Activated naive CD4-positive, alpha-beta T cell treated with anti-CD3 and anti-CD28 coated beads, Interleukin-2, amount 50 U/mL, for 24 hours (primary cell): ENCODE measurements at regions not wholly inside any gene's neighbourhood (a gene's known extent, or its start where the extent isn't known, plus 50 kb on each side); places are given as distances from the start of the nearest gene placed in this dataset.
"Not testable (repeated sequence)": the region's sequence is repeated elsewhere in the genome, so short reads cannot be mapped to it uniquely, and the experiment has no call there.

ENCODE experiments used
- H3K27ac Mint-ChIP-seq: one replicate; pipeline ENCODE4 v1.8.0; 2021; ENCODE audit warnings: mild to moderate bottlenecking, mixed read lengths
- H3K27me3 Mint-ChIP-seq: one replicate; pipeline ENCODE4 v1.8.0; 2021; ENCODE audit warnings: mixed read lengths
- H3K36me3 Mint-ChIP-seq: one replicate; pipeline ENCODE4 v1.8.0; 2021; ENCODE audit warnings: mixed read lengths
- H3K4me1 Mint-ChIP-seq: one replicate; pipeline ENCODE4 v1.8.0; 2021; ENCODE audit warnings: mixed read lengths
- H3K4me3 Mint-ChIP-seq: one replicate; pipeline ENCODE4 v1.8.0; 2021; ENCODE audit warnings: mild to moderate bottlenecking, mixed read lengths
- H3K9me3 Mint-ChIP-seq: one replicate; pipeline ENCODE4 v1.8.0; 2021; ENCODE audit warnings: mixed read lengths

DNA sequence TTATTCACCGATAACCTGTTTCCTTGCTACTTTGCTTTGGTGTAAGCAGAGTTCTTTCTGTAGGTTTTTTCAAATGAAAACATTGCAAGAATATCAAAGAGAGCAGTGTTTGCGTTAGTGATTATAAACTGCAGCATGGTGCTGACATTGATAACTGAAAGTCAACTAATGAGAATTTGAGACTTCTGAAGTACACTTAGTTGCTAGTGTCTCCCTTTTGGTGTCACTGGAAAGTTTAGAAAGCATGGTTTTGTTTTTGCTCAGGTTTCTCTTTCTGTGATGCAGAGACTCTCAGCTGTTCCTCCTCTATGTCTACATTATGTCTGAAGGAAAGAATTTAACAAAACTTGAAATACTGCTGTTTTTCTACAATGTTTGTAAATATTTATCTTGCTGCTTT is 80.2 kb upstream of the ZNF169 start:
- H3K9me3 Mint-ChIP-seq = no peaks in the 10 kb centered on the region
- H3K36me3 Mint-ChIP-seq = peaks cover 13% of the 10 kb centered on the region
- no peaks in the 10 kb centered on the region for H3K27me3 Mint-ChIP-seq
- no peak overlapping the region for H3K4me3 Mint-ChIP-seq
- peaks cover 79% of the 10 kb centered on the region for H3K4me1 Mint-ChIP-seq
- peak overlapping the region; percentile 10 for H3K27ac Mint-ChIP-seq

DNA sequence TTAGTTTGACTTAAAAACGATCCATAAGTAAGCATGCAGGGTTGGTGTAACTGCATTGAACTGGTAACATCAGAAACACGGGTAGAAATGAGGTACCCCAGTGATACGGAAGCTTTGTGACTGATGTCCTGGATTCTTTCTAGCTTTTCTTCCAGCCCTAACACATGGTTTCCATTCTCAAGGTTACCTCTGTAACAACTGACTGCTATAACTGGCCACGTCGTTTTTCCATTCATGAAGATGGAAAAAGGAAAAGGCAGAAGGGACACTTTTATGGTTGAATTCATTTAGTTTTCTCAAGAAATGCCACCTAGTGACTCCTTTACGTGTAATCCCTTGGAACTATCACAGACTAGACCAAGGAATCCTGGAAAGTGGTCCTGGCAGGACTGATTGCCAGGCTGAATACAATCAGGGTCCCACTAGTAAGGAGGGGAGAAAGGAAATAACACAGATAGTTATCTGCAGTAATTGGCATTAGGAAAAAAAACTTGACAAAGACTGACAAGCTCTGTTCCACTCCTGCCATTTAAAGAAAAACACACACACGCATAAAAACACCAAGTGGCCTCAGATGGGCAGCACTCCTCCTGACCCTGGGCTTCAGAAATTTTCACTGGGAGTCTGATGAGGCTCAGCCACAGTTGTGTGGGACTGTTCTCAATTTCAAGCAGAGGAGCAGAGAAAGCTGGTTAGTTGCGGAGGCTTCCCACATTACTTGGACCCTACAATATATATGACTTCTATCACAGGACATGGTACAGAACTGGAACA is 77.5 kb upstream of the ZNF169 start:
- Mint-ChIP-seq H3K27ac (peak overlapping the region; percentile 81), H3K4me3 (no peak overlapping the region), H3K4me1 (peaks cover 54% of the 10 kb centered on the region), H3K36me3 (peaks cover 10% of the 10 kb centered on the region), H3K9me3 (no peaks in the 10 kb centered on the region), H3K27me3 (no peaks in the 10 kb centered on the region)

DNA sequence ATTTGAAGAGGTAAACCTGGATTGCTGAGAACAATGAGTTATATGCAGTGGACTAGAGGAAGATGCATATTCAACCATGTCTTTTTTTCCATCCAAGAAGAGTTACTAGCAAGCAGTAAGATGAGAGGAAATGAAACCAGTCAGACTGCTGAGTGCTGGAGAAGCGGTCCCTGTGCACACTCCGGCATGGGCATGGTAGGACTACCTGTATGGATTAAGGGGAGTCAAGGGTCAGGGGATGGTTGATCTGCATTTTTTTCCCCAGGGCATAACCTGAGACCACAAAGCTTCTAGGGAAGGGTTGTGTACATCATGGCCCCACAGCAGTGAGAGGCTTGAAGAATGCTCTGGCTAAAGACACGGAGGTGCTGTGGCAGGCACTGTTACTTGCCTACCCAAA is 76.6 kb upstream of the ZNF169 start:
- no peaks in the 10 kb centered on the region for H3K27me3 Mint-ChIP-seq
- no peak overlapping the region for H3K4me3 Mint-ChIP-seq
- H3K4me1 Mint-ChIP-seq = peaks cover 49% of the 10 kb centered on the region
- H3K9me3 Mint-ChIP-seq = no peaks in the 10 kb centered on the region
- H3K36me3 Mint-ChIP-seq = peaks cover 10% of the 10 kb centered on the region
- H3K27ac Mint-ChIP-seq = peak overlapping the region; percentile 41

DNA sequence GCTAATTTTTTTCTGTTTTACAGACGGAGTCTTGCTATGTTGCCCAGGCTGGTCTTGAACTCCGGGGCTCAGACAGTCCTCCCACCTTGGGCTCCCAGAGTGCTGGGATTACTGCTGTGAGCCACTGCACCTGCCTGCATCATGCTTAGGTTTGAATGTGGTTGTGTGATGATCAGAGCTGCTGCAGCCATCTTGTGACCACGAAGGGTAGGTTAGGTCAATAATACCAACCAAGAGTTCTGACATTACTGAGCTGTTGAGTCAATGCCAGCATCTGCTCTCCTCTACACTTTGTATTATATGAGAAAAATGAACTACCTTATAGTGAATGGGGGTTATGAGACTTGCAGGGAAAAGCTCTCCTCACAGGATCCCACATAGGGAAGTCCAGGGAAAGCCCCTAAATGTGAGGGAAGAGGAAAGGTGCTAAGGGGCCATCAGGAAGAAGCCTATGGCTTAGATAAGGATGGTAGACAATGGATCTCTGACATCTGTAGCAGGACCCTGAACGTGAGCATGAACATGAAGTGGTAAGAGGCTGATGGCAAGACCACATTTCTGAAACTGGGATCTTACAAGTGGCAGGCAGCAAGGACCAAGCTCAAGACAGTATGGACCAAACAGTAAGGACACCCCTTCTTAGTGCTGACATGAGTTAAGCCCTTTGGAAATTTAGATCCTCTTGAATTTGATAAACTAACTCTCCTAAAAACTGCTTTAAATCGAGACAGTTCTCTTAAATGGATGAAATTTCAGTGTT is 75.7 kb upstream of the ZNF169 start:
- peaks cover 17% of the 10 kb centered on the region for H3K36me3 Mint-ChIP-seq
- H3K27me3 Mint-ChIP-seq = no peaks in the 10 kb centered on the region
- peaks cover 3% of the 10 kb centered on the region for H3K9me3 Mint-ChIP-seq
- H3K4me1 Mint-ChIP-seq = peaks cover 45% of the 10 kb centered on the region
- H3K4me3 Mint-ChIP-seq = no peak overlapping the region
- H3K27ac Mint-ChIP-seq = peak overlapping the region; percentile 23

DNA sequence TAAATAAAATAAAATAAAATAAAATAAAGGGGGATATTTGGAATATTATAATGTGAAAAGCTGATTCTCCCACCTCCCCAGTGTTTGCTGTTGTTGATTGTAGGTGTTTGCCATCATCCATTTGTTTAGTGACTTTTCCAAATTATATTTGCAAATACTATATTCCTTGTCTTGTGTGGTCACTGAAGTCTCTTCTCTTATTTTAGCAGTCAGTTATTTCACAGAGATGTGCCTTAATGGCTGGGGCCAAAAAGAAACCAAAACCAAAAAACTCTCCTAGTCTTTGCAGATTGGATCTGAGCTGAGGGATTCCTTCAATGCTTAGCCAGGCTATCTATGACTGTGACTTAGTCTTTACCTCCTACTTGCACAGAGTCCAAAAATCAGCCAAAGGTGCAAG is 70.9 kb upstream of the ZNF169 start:
- Mint-ChIP-seq H3K4me1 (peaks cover 11% of the 10 kb centered on the region), H3K9me3 (peaks cover 15% of the 10 kb centered on the region), H3K4me3 (no peak overlapping the region), H3K36me3 (peaks cover 27% of the 10 kb centered on the region), H3K27ac (no peak overlapping the region), H3K27me3 (no peaks in the 10 kb centered on the region)

DNA sequence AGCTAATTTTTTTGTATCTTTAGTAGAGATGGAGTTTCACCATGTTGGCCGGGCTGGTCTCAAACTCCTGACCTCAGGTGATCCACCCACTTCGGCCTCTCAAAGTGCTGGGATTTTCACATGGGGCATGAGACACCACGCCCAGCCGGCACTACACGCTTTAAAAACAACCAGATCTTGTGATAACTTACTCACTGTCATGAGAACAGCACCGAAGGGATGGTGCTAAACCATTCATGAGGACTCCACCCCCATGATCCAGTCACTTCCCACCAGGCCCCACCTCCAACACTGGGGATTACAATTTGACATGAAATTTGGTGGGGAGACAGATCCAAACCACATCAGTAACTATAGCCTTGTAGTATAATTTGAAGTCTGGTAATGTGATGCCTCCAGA is 67.4 kb upstream of the ZNF169 start:
- not testable (repeated sequence) for H3K27ac Mint-ChIP-seq, H3K27me3 Mint-ChIP-seq, H3K4me1 Mint-ChIP-seq, H3K4me3 Mint-ChIP-seq
- Mint-ChIP-seq H3K9me3 (peaks cover 23% of the 10 kb centered on the region), H3K36me3 (peaks cover 48% of the 10 kb centered on the region)

DNA sequence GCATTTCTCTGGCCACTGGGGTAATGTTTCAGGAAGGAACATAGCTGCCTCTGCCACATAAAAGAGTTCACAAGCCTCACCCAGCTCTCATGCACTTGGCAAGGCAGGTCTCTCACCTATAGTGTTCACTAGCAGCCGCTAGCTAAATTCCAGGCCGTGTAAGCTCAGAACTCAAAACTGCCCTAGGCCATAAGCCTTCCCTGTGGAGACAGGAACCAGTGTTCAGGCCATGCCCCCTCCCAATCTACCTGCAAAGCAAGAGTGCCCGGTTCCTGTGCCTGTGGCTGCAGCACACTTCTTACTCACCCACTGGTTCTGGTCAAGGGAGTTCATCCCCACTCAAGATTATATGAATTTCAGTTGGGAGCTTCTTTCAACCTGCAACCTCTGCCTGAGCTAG is 60.7 kb upstream of the ZNF169 start:
- no peak overlapping the region for H3K4me3 Mint-ChIP-seq
- no peak overlapping the region for H3K27ac Mint-ChIP-seq
- H3K27me3 Mint-ChIP-seq = no peaks in the 10 kb centered on the region
- H3K4me1 Mint-ChIP-seq = no peaks in the 10 kb centered on the region
- H3K9me3 Mint-ChIP-seq = peaks cover 8% of the 10 kb centered on the region
- H3K36me3 Mint-ChIP-seq = peaks cover 36% of the 10 kb centered on the region

DNA sequence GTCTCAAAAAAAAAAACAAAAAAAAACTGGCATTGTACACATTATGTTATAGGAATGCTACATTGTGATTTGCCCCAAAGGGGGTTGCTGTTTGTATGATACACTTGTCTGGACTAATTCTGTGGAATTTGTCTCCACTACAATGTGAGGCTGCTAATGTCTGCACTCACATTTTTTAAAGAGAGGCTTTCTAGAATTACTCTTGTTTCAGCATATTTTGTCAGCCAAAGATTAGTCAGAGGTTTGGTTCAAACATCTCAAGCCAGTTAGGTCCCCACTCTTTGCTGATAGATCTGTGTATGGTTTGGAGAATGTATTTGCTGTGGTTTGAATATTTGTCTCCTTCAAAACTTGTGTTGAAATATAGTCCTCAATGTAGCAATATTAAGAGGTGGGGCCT is 59.3 kb upstream of the ZNF169 start:
- peaks cover 12% of the 10 kb centered on the region for H3K9me3 Mint-ChIP-seq
- H3K36me3 Mint-ChIP-seq = peaks cover 29% of the 10 kb centered on the region
- no peak overlapping the region for H3K4me3 Mint-ChIP-seq
- no peaks in the 10 kb centered on the region for H3K4me1 Mint-ChIP-seq
- H3K27me3 Mint-ChIP-seq = no peaks in the 10 kb centered on the region
- no peak overlapping the region for H3K27ac Mint-ChIP-seq

DNA sequence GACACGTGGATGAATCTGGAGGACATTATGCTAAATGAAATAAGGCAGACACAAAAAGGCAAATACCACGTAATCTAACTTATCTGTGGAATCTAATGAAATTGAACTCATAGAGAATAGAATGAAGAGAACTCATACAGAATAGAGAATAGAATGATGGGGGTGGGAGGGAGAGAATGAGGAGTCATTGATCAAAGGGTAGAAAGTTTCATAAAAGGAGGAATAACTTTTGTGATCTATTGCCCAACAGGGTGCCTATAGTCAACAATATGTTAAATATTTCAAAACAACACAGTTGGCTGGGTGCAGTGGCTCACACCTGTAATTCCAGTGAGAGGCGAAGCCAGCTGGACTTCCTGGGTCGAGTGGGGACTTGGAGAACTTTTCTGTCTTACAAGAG is 54.9 kb upstream of the ZNF169 start:
- Mint-ChIP-seq H3K27me3 (no peaks in the 10 kb centered on the region), H3K4me3 (no peak overlapping the region), H3K27ac (no peak overlapping the region), H3K4me1 (no peaks in the 10 kb centered on the region), H3K9me3 (peaks cover 12% of the 10 kb centered on the region), H3K36me3 (peaks cover 13% of the 10 kb centered on the region)

DNA sequence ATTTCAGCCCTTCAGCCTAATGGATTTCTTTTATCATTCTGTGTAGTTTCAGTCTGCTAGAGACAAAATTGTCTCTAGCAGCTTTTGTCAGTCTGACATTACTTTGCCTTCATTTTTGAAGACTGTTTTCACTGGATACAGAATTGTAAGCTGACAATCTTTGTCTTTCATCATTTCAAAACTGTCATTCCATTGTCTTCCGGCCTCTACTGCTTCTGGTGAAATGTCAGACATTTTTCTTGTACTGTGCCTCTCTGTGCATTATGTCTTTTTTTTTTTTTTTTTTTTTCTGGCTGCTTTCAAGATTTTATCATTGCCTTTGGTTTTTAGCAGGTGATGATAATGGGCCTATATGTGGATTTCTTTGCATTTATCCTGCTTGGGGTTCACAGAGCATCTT is 51.3 kb upstream of the ZNF169 start:
- Mint-ChIP-seq H3K27ac (no peak overlapping the region), H3K36me3 (peaks cover 5% of the 10 kb centered on the region), H3K27me3 (peaks cover 1% of the 10 kb centered on the region), H3K4me1 (no peaks in the 10 kb centered on the region), H3K4me3 (no peak overlapping the region), H3K9me3 (peaks cover 12% of the 10 kb centered on the region)
